NB4 (cell line): ENCODE measurements at regions not wholly inside any gene's neighbourhood (a gene's known extent, or its start where the extent isn't known, plus 50 kb on each side); places are given as distances from the start of the nearest gene placed in this dataset.

Experiments used
- CTCF ChIP-seq: IDR thresholded peaks from one replicate; pipeline ENCODE4 v1.5.1; 2012; ENCODE audit warnings: low read depth, low read length
- MAX ChIP-seq: IDR thresholded peaks from 2 replicates; pipeline ENCODE4 v1.6.1; 2011; ENCODE audit warnings: low read depth, low read length
- MYC ChIP-seq: IDR thresholded peaks from 2 replicates; pipeline ENCODE4 v1.6.1; 2011; ENCODE audit warnings: low read depth, low read length
- POLR2A ChIP-seq: IDR thresholded peaks from 2 replicates; pipeline ENCODE4 v1.6.1; 2011; ENCODE audit warnings: mild to moderate bottlenecking; ENCODE audit not compliant: insufficient read length; ENCODE audit errors: extremely low read depth

GRCh38 chr10:43943119-43943817, 294.6 kb upstream of the ZNF32 start:
- TF ChIP-seq CTCF (no peak), MAX (no peak), MYC (no peak), POLR2A (no peak)
